Kidney epithelial cell (primary cell): ENCODE measurements at regions not wholly inside any gene's neighbourhood (a gene's known extent, or its start where the extent isn't known, plus 50 kb on each side); places are given as distances from the start of the nearest gene placed in this dataset.
A peak's percentile ranks its signal among the peaks of the same experiment; 100 is the strongest.

Experiments
- DNase-seq: peaks from one replicate; pipeline ENCODE4 v3.0.0-alpha.2; 2010; ENCODE audit warnings: low read depth
- H3K27me3 ChIP-seq: 2 replicates; pipeline ENCODE4 v1.6.0; 2011; ENCODE audit warnings: low read length; ENCODE audit not compliant: control insufficient read depth, insufficient read depth
- H3K36me3 ChIP-seq: 2 replicates; pipeline ENCODE4 v1.5.1; 2011; ENCODE audit warnings: low read length; ENCODE audit not compliant: control insufficient read depth, insufficient read depth
- H3K4me3 ChIP-seq: 2 replicates; pipeline ENCODE4 v1.5.1; 2011; ENCODE audit warnings: low read depth, mild to moderate bottlenecking, control low read depth, low read length
- CTCF ChIP-seq: IDR thresholded peaks from 2 replicates; pipeline ENCODE4 v1.5.1; 2011; ENCODE audit warnings: mild to moderate bottlenecking, moderate library complexity, low read length, control low read depth, inconsistent platforms; ENCODE audit not compliant: insufficient read depth, poor library complexity, severe bottlenecking

- TF ChIP-seq CTCF, result no peak
- peak; percentile 55 for DNase-seq
- no peaks in the 10 kb centered on the region for H3K36me3 ChIP-seq
- no peaks in the 10 kb centered on the region for H3K27me3 ChIP-seq
- no peak overlapping the region for H3K4me3 ChIP-seq
These were observed 109.2 kb upstream of the EDNRA start for GRCh38 chr4:147371661-147372060.

DNA sequence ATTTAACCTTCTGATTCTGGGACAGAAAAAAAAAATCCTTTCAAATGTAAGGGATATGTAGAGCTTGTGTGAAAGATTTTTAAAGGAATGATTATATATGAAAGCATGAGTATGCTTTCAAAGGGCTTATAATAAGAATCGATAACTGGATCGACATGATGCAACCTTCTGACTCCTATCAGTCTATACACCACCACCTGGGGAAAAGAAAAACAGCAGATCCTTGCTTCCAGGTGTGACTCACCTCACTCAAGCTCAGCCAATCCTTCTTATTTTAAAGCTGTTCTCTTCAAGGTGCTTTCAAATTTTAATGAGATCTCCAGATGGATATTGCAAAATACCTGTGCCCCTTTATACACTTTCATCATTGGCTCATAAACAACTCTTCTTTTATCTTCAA, 102.1 kb upstream of the EDNRA start:
- Histone ChIP-seq H3K27me3 (no peaks in the 10 kb centered on the region), H3K36me3 (no peaks in the 10 kb centered on the region), H3K4me3 (no peak overlapping the region)
- DNase-seq, result no peak
- TF ChIP-seq CTCF, result peak; percentile 19

GRCh38 chr4:147381749-147382148, 99.1 kb upstream of the EDNRA start:
- Histone ChIP-seq H3K36me3 (no peaks in the 10 kb centered on the region), H3K27me3 (no peaks in the 10 kb centered on the region), H3K4me3 (no peak overlapping the region)
- TF ChIP-seq CTCF, result no peak
- no peak for DNase-seq

DNA sequence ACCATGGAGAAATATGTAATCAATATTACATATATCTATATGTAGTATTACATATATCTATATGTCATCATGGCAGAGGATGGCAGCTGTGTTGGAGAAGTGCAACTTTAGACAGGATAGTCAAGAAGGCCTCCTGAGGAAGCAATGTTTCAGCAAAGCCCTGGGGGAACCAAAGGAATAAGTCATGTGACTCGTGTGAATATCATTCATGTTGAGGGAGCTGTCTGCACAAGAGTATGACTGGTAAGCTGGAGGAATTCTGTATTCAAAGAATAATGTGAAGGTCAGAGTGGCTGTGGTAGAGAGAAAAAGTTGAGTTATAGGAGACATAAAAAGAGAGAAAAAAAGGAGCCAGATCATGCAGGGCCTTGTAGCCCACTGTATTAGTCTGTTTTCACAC, 92.9 kb upstream of the EDNRA start:
- Histone ChIP-seq H3K4me3 (no peak overlapping the region), H3K27me3 (no peaks in the 10 kb centered on the region), H3K36me3 (no peaks in the 10 kb centered on the region)
- TF ChIP-seq CTCF, result no peak
- DNase-seq, result no peak

- no peaks in the 10 kb centered on the region for H3K36me3 ChIP-seq
- DNase-seq, result no peak
- H3K4me3 ChIP-seq, result no peak overlapping the region
- TF ChIP-seq CTCF, result no peak
- H3K27me3 ChIP-seq, result no peaks in the 10 kb centered on the region
These were observed 84.8 kb upstream of the EDNRA start for GRCh38 chr4:147396105-147396504.

GRCh38 chr4:147398556-147398955, 82.3 kb upstream of the EDNRA start:
- no peak for TF ChIP-seq CTCF
- Histone ChIP-seq H3K36me3 (no peaks in the 10 kb centered on the region), H3K4me3 (no peak overlapping the region), H3K27me3 (no peaks in the 10 kb centered on the region)
- no peak for DNase-seq
